ENCODE measurements at regions not wholly inside any gene's neighbourhood (a gene's known extent, or its start where the extent isn't known, plus 50 kb on each side); places are given as distances from the start of the nearest gene placed in this dataset.

DNA sequence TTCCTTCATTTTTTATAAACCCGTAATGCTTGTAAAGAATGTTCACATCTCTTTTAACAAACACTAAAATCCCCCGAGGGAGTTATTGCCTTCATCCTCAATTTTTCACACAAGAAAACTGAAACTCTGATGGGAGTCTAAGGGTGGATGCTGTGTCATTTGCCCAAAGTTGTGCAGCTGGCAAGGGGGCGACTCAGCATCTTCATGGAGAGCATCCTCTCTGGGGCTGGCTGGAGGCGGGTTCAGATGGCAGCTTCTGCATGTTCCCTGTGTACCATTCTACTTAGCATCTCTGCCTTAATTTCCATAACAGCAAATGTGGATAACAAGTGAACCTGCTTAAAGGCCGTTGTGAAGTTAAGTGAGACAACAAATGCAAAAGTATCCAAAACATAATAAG is 256.4 kb downstream of the IRS2 start:
- no peak for DNase-seq

DNA sequence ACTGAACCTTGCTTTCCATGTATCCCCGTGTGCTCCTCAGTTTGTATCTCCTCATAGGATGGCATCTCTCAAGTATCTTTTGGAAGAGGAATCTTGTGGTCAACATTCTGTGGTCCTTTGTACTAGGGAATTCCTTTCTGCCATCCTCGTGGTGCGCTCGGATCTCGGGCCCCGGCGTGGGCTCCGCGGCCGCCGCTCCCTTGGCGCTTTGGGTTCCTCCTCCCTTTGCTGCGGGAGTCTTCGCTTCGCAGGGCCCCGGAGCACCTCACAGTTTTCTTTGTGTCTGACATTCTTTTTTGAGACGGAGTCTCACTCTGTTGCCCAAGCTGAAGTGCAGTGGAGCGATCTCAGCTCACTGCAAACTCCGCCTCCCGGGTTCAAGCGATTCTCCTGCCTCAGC is 264.7 kb downstream of the IRS2 start:
- no peak for DNase-seq

DNA sequence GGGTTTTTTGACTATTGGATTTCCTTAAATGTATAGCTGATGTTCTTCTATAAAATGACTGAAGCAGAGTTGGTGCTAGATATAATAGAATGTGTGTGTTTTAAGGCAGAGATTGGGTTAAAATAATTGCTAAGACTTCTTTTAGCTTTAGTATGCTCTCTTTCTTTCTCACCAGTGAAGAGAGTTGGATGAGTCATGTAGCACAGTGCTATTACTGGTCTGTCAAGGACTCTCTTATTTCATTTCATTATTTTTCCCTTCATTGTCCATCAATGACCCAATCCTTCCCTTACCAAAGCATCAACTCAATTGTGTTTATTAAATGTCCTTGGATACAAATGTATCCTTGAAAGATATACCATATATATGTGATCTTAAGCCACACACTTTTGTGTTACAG is 268.9 kb downstream of the IRS2 start:
- no peak for DNase-seq

DNA sequence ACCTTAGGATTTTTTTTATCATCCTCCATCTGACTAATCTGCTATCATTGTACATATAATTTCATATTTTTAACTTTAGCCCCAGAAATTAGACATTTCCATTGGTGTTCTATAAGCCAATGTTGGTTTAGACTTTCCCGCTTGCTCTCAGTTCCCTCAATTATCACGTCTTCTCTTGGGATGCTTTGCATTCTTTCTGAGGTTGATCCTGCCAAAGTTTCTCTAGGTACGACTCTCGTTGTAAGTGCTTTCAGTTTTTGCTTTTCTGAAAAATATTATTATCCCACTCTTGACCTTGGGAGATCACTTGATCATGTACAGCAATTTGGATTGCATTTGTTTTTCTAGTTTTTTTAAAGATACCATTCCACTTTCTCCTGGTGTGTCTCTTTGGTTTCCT is 270.2 kb downstream of the IRS2 start:
- DNase-seq, result no peak

DNA sequence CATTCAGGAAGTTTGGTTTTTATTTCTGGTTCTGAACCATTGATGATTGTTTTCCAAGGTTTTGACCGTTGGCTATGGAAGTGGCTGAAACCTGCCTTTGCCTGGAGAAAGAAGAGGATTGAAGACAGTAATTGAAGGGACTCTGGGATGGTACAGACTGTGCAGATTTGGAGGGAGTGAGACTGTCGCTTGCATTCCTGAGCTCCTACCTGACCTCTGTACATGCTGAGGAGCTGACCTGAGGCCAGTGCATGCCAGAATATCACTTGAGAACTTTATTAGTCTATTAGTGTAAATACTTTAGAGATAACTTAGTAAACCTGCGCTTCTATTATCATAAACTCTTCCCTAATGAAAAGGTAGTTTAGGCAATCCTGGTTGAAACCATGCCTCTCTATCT is 276.4 kb downstream of the IRS2 start:
- no peak for DNase-seq

DNA sequence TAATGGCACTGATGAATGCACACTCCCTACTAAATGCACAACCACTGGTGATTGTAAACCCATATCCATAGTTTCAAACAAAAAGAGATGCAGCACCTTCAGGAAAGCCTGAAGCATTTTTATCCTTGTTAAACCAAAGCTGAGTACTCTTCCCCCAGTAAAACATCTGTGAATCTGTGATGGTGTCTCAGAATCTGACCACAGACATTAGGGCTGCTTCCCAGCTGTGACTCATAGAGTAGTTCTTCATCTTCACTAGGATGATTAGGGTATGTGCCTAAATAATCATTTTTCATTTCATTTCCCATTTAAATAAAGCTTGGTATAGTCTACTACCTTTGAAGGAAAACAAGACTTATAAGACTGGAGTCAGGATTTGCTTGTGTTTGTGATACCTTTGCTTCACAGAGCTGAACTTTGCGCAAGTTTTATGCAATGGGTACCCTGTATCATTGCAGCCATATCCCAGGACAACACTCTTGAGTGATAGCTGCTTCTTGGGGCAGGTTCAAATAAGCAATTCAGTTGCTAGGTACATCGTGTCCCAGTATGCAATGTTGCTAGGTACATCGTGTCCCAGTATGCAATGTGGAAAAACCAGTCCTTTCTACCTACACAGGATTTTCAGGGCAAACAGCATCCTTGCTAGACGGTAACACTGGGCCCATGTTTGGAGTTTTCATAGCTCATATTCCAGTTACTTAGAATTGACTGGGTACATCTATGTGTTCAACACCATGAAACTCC is 277.1 kb downstream of the IRS2 start:
- DNase-seq, result no peak

DNA sequence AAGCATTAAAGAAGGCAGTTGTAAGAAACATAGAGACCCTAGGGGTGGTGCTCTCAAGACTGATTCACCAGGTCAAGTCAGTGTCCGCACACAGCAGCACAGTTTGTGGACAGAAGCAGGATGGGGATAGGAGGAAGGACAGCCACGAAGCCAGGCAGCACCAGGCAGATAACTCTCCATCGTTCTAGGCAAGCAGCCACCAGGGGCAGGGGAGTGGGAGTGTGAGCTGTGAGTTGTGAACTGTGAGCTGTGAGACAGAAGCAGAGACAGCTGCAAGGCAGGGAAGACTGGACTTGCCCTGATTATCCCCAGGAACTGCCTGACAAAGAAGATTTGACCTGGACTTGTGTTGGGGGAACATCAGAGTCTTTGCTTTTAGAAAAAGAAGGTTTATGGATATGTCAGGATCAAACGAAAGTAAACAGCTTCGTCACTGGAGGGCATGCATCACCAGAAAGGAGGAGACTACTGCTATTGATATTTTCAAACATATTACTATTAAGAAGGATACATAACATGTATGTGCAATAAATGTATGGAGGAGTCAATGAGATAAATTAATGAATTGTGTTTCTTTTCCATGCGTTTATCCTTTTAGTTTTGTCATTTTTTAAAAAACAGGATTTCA is 286.1 kb downstream of the IRS2 start:
- DNase-seq, result peak in 3 of 56 donors; percentile 1 to 9 (median 5)

DNA sequence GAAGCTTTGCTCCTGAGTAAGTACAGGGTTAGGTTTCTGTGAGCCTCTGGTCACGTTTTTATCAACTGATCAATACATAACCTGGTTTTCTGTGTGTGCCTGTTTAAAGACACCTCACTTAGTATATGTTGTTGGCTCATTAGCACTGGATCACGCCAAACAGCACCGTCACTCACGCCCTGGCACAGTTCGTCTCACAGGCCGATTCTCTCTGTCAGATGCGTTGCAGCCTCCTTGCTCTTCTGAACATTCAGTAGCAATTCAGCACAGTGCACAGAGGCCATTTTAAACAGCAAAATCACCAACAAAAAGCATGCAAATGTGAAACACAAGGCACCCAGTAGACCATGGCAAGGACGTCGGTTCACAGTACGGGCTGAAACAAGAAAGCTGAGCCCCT is 288.5 kb downstream of the IRS2 start:
- no peak for DNase-seq

DNA sequence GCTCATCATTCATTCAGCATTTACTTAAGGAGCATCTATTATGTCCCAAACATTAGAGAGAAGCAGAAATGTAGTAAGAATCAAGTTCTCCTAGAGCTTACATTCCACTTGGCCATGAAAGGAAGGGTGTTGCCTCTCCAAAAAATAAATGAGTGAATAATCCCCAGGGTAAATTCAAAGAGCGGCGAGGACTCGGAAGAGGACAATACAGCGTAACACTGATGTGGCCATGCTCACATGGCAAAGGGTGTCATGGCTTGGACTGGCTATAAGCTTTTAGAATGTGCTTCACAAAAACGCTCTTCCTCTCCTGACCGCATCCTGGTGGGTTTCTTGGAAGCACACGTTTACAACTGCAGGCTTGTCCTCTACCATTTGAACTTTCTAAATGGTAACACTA is 290.2 kb downstream of the IRS2 start:
- no peak for DNase-seq

DNA sequence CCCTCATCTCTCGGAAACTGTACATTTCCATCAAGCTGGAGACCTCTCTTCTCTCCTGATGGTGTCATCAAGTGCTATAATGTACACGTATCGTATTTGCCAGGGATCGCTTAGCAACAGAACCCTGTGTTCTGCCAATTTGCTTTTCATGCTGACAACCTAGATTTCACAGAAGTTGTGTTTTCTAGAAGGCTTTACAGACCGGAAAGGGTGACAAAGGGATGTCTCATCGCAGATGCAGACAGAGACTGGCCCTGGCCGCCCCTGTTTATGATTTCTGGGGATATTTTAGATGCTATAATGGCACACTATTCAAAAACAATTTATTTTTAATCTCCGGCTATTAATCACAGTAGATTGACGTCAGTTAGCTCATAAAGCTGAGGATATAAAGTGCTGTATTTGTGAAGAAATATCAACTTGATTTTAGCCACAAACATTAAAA is 291.4 kb downstream of the IRS2 start:
- peak in 10 of 56 donors; percentile 3 to 62 (median 24) for DNase-seq

DNA sequence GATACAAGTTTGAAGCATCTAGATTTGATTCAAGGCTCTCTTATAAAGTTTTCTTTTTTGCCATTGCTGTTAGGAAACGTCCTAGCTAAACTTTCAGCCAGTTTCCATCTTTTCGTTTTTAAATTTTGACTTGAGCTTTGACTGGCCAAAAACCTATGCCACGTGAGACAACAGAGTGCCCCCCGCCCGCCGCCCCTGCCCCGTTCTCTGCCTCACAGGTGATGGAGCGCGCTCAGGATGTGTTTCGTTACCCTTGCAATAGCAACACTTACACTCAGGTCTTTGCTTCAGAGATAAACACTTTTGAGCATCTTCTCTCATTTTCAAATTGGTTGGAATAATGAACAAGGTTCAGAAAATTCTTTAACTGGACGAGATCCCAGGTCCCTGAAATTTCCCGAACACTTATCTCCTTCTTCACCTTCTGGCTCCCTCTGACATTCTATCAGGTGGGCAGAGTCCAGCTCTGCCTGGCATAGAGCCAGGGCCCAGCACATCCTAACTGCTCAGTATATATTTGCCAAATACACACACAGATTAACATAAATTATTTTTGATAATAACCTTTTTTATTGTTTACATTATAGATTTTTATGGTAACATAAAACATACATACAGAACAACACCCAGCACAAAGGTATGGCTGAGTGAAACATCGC is 301.1 kb downstream of the IRS2 start:
- no peak for DNase-seq

DNA sequence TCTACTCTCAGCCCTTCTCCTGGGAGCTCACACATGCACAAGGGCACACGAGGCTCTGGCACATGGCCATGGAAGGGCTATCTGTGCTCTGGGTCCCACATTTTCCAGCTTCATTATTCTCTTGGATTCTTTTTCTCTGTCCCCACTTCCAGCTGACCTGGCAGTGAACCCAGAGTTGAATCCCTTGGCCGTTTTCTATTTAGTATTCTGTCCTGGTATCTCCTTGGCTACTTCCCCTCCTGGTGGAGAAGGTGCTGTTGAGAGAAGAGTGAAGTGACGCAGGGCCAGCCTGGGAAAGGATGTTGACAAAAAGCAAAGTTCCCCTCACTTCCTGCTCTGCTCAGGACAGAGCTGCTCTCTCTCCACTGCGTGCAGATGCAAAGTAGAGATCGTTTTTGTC is 303.1 kb downstream of the IRS2 start:
- peak in 11 of 56 donors; percentile 4 to 36 (median 12) for DNase-seq

DNA sequence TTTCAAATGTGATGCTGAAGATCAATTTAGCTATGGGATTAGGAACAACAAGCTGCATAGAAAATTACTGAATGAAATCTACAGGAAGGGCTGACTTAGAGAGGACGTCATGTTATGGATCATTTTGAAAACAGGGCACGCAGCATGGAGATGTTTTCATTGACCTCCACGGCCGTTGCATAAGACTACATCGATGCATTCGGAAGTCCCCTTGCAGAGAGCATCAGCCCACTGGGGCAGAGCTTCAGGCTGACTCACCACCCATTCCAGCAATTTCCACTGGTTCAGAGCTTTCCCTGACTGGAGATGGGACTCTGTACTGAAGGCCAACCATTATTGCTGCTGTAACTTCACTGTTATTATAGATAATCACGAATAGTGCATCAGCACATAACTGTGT is 305.3 kb downstream of the IRS2 start:
- DNase-seq, result no peak

DNA sequence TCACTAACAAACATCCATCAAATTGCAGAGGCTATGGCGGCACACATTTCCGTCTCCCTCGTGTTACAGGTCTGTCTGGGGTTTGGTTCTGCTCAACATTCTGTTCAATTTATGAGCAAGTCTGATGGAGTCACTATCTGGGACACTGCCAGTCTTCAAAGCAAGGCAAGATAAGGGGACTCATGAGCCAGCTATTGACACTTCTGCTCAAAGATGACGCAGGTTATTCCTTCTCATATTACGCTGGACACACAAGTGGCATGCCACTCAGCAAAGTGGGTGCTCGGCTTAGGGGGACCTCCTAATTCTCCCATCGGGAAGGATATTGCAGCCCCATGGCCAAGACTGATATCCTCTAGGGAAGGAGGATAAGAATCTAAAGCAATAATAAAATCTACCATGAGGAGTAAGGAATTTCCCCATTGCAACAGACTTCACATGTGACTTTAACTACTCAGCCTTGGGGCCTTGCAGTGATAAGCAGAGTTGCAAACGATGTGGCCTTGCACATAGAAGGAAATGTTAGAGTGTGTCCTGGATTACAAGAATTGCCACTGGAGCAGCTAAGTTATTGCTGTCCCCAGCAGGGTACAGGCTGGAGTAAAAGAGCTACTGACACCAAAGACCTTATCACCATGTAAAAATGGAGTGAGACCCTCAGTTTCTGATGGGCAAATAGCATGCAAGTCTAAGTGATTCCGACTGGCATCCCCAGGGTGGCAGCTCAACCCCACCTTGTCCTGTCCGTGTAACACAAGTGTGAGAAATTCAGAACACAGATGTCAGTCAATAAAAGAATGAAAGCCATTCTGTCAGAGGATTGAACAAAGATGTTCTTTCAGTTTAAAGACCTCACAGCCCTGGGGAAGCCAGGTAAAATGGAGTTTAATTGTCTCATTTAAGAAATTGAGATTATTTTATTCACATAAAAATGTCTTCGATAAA is 306.1 kb downstream of the IRS2 start:
- DNase-seq, result no peak

DNA sequence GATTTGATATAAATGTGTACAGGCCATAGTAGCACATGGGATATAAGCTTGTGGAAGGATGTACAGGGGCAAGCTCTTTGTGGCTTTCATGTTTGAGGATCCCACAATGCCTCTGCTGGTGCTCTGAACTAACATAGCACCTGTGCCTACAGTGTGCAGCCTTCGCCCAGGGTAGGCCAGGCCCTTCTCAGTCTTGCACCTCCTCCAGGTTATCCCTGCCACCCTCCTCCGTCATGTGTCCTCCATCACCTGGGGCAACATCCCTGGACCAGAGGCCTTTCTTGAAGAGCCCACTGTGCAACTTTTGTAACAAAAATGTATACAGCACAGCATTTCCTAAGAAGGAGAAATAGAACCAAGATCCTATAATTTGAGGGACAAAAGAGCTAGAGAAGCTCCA is 306.8 kb downstream of the IRS2 start:
- DNase-seq, result no peak

DNA sequence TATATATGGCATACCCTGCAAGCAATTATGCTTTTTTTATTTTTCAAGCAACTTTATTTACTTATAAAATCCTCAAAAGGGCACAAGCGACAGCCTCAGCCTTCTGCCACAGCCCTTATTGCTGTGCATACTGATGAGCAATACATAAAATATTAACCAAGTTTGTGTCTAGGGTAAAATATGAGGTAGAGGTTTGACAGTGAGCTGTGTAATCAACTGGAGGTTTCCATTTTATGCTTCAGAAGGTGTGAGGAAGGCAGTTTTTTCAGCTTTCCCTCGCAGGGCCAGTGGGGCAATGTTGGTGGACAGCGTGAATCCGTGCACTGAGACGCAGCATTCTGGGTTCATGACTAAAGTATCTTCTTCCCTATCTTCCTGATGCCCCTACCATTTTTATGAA is 310.4 kb downstream of the IRS2 start:
- no peak for DNase-seq

DNA sequence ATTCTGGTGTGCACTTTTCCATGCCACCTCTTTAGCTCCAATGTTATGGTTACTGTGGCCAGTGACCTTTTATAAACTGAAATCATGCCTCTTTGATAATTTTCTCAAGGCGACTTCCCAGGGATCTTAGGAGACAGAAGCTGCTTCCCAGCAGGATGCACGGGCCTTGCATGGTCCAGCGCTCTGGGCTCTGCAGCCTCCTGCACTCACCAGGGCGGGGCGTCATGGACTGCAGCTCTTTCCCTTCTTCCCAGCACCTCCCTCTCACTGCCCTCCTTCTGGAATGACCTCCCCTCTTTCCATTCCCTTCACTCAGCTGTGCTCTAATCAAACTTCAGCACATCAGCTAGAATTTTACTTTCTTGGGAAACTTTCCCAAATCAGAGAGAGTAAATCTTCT is 318.3 kb downstream of the IRS2 start:
- no peak for DNase-seq

DNA sequence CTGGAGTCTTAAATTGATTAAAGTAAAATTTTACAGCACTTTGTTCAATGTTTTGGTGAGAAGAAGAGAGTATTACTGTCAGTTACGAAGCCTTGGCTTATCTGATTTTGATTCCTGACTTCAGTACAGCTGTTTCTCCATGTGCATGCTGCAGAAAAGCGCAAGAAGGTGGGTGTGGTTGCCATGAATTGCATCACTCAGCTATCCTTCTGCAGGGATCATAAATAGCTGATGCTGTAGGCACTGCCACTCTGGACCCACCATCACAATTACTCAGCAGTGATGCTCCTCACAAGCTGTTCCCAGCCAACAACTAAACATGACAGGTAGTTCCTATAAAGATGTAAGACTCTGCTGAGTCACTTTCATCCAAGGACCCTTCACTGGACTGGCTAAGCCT is 321.2 kb downstream of the IRS2 start:
- no peak for DNase-seq

DNA sequence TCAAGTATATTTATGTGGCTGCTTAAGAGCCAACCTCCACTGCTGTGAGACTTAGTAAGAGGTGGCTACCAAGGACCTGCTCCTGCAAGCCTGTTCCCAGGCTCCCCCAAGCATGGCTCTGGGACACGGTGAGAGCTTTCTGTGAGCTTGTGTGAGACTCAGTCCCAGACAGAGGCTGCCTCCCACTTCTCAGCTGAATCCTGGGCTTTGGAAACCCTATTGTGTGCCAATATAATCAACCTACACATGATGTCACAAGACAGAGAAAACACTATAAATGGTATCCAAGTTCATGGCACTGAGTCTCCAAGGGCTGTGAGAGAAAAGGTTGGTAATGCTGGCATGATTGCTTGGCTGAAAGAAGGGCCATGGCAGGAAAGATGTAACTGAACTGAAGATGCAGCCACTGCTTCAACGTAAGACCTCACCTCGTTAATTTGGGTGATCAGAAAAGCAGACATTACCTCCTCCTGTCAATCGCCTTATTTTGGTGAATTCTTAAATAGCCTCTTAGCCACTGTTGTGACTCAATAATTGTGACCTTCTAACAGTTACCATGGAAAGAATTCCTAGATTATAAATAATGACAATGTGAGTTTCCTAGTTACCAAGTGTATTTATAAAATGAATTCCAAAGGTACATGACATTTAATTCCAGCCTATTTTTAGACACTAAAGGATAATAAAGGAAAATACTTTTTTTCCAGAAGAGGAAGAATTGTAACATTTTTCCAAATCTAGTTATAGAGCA is 332.0 kb downstream of the IRS2 start:
- no peak for DNase-seq

DNA sequence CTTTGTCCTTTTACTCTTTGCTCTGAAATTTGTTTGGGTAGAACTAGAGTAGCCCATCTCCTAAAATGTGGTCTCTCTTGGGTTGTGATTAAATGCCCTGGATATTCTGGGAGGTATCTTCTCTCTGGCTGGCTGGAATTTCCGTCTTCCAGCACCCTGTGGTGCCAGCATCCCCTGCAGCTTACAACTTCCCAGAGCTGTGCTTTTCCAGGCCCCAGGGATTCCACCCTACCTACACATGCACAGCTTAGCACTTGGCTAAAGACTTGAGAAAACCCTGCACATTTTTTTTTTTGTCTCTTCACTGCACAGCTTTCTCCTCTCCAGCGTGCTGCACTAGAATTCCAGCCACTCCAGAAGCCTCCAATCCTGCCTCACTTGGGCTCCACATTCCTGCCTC is 334.7 kb downstream of the IRS2 start:
- DNase-seq, result no peak

DNA sequence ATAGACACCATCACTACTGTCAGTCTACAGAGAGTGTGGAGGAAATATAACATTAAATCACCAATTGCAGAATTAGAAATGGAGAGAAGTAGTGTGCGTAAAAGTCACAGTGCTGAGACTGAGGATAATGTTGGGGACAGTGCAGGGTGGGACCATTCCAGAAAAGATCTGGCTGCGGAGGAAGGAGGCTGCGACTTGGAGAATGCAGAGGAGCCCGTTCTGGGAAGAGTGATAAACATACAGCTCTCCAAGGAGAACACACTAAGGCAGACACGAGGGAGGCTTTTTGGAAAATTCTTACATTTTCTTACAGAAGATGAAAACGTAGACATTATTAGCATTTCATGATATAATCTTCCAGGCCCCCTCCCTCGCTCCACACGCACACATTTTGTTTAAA is 337.8 kb downstream of the IRS2 start:
- DNase-seq, result no peak
